Tibial nerve (tissue), 4 donors: ENCODE measurements at regions not wholly inside any gene's neighbourhood (a gene's known extent, or its start where the extent isn't known, plus 50 kb on each side); places are given as distances from the start of the nearest gene placed in this dataset.

ENCODE experiments used
- DNase-seq, 2 donors: peaks; one replicate each; pipeline ENCODE4 v3.0.0-alpha.2; 2019; ENCODE audit warnings: low spot score in 2 of 2
- H3K27ac ChIP-seq, 4 donors: fragments of 200-600 bp; sonication (generic) in 3 of 4; one replicate each; pipeline ENCODE4 v1.5.1; 2017 to 2019; ENCODE audit warnings: mild to moderate bottlenecking in 1 of 4
- H3K27me3 ChIP-seq, 2 donors: fragments of 200-600 bp; sonication (generic) in 1 of 2; one replicate each; pipeline versions ENCODE4 v1.5.1 to v1.6.0; 2017 to 2019
- H3K36me3 ChIP-seq, 3 donors: fragments of 200-600 bp; sonication (generic); one replicate each; pipeline ENCODE4 v1.5.1; 2018 to 2019
- H3K4me1 ChIP-seq, 4 donors: fragments of 200-600 bp; sonication (generic) in 3 of 4; one replicate each; pipeline ENCODE4 v1.5.1; 2017 to 2019
- H3K4me3 ChIP-seq, 4 donors: fragments of 200-600 bp; sonication (generic) in 3 of 4; one replicate each; pipeline ENCODE4 v1.5.1; 2017 to 2019; ENCODE audit warnings: mild to moderate bottlenecking in 1 of 4, moderate library complexity in 1 of 4
- H3K9me3 ChIP-seq, 4 donors: fragments of 200-600 bp; sonication (generic) in 3 of 4; one replicate each; pipeline ENCODE4 v1.5.1; 2017 to 2019
- CTCF ChIP-seq, 5 experiments: fragments of 200-600 bp in 3 of 5; fragments of 450-650 bp in 2 of 5; sonication (generic) in 3 of 5; IDR thresholded peaks; one replicate each; pipeline ENCODE4 v1.5.1; 2016 to 2019; ENCODE audit warnings: antibody characterized with exemption in 5 of 5, mild to moderate bottlenecking in 3 of 5, moderate library complexity in 2 of 5
- EP300 ChIP-seq, 2 donors: sonication (generic); formaldehyde crosslinking; IDR thresholded peaks; one replicate each; pipeline ENCODE4 v1.6.1; 2017; ENCODE audit warnings: antibody characterized with exemption in 2 of 2, mild to moderate bottlenecking in 1 of 2
- POLR2A ChIP-seq, 2 donors: fragments of 450-650 bp; IDR thresholded peaks; one replicate each; pipeline ENCODE4 v1.6.1; 2017; ENCODE audit warnings: antibody characterized with exemption in 2 of 2, mild to moderate bottlenecking in 2 of 2, moderate library complexity in 2 of 2
- WGBS, 2 donors: methylation state at CpG; one replicate each; pipeline ENCODE4 v1.1.5; 2018; 5-methylcytosine and 5-hydroxymethylcytosine counted together

- Histone ChIP-seq H3K4me3 (no peak overlapping the region), H3K36me3 (no peaks in the 10 kb centered on the region), H3K9me3 (peaks cover 0 to 9% (median 0%) of the 10 kb centered on the region in 4 donors), H3K27ac (no peak overlapping the region), H3K27me3 (no peaks in the 10 kb centered on the region), H3K4me1 (no peaks in the 10 kb centered on the region)
- no peak for DNase-seq
- no peak for TF ChIP-seq POLR2A (IDR thresholded peaks at IDR 0.05)
- no peak for TF ChIP-seq EP300 (IDR thresholded peaks at IDR 0.05)
- no peak for TF ChIP-seq CTCF (IDR thresholded peaks at IDR 0.05)
- WGBS, 2 donors = 94 to 96% methylated on average over 2 of the region's 2 CpGs
These were observed 55.3 kb upstream of the SPATA31E1 start for GRCh38 chr9:87827341-87827740.

DNA sequence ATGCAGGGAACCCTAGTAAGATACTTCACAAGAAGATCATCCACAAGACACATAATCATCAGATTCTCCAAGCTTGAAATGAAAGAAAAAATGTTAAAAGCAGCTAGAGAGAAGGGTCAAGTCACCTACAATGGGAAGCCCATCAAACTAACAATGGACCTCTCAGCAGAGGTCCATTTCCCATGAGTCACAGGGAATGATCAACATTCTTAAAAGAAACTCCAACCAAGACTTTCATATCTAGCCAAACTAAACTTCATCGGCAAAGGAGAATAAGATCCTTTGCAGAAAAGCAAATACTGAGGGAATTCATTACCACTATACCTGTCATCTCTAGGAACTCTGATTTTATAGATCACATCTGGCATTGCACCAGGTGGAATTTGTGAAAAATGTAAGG, 52.9 kb upstream of the SPATA31E1 start:
- H3K36me3 ChIP-seq = no peaks in the 10 kb centered on the region
- TF ChIP-seq POLR2A (IDR thresholded peaks at IDR 0.05) (no peak), EP300 (IDR thresholded peaks at IDR 0.05) (no peak), CTCF (IDR thresholded peaks at IDR 0.05) (no peak)
- H3K4me3 ChIP-seq = no peak overlapping the region
- WGBS, 2 donors = 43 to 47% methylated on average over 1 of the region's 1 CpG
- no peak for DNase-seq
- H3K27me3 ChIP-seq = no peaks in the 10 kb centered on the region
- H3K4me1 ChIP-seq = no peaks in the 10 kb centered on the region
- no peak overlapping the region for H3K27ac ChIP-seq
- peaks cover 0 to 1% (median 0%) of the 10 kb centered on the region in 4 donors for H3K9me3 ChIP-seq

DNA sequence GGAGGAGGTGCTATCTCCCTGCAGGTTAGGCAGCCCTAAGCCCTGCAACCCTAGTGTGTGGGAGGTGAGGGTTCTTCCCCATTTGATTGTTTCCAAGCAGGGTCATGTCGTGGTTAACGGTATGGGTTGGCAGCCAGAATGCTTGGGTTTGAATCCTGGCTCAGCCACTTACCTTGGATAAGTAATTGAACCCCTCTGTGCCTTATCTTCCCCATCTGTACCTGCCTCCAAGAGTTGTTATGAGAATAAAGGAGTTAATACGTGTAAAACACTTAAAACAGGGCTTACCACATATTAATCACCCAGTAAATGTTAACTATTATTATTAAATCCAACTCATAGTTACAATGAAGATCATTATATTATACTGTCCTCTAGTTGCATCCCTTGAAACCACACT, 52.2 kb upstream of the SPATA31E1 start:
- Histone ChIP-seq H3K9me3 (no peaks in the 10 kb centered on the region), H3K4me3 (no peak overlapping the region), H3K27ac (no peak overlapping the region), H3K36me3 (no peaks in the 10 kb centered on the region), H3K4me1 (no peaks in the 10 kb centered on the region), H3K27me3 (no peaks in the 10 kb centered on the region)
- 39 to 41% methylated on average over 3 of the region's 3 CpGs for WGBS, 2 donors
- no peak for DNase-seq
- TF ChIP-seq EP300 (IDR thresholded peaks at IDR 0.05) = no peak
- no peak for TF ChIP-seq POLR2A (IDR thresholded peaks at IDR 0.05)
- no peak for TF ChIP-seq CTCF (IDR thresholded peaks at IDR 0.05)

DNA sequence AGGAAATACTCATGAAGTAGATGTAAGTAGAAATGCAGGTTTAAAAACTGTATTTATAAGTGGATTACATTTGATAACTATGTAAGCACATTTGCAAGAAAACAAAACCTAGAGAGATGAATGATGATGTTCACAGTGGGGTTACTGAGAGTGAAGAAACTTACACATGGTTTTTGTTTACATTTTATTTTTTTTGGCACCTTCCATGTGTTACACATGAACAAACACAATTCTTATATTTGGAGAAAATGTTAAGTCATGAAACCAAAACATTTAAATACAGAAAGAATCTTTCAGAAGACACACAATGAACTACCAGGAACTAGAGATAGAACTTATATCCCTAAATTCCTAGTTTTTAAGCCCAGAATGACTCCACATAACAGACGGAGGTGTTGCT, 51.5 kb upstream of the SPATA31E1 start:
- H3K27ac ChIP-seq = no peak overlapping the region
- WGBS, 2 donors = 73 to 75% methylated on average over 1 of the region's 1 CpG
- no peaks in the 10 kb centered on the region for H3K4me1 ChIP-seq
- H3K27me3 ChIP-seq = no peaks in the 10 kb centered on the region
- H3K36me3 ChIP-seq = no peaks in the 10 kb centered on the region
- TF ChIP-seq EP300 (IDR thresholded peaks at IDR 0.05) (no peak), POLR2A (IDR thresholded peaks at IDR 0.05) (no peak), CTCF (IDR thresholded peaks at IDR 0.05) (no peak)
- no peak for DNase-seq
- H3K9me3 ChIP-seq = no peaks in the 10 kb centered on the region
- H3K4me3 ChIP-seq = no peak overlapping the region
